ENCODE measurements at regions not wholly inside any gene's neighbourhood (a gene's known extent, or its start where the extent isn't known, plus 50 kb on each side); places are given as distances from the start of the nearest gene placed in this dataset.

GRCh38 chr15:29636921-29637320 is 185.3 kb downstream of the TJP1 start:
- TF ChIP-seq CTCF (IDR thresholded peaks at IDR 0.05) (no peak), POLR2A (IDR thresholded peaks at IDR 0.05) (no peak)
